Coronary artery (tissue), 2 donors: ENCODE measurements at regions not wholly inside any gene's neighbourhood (a gene's known extent, or its start where the extent isn't known, plus 50 kb on each side); places are given as distances from the start of the nearest gene placed in this dataset.

Experiments
- DNase-seq: peaks from one replicate; pipeline ENCODE4 v3.0.0-alpha.2; 2017; ENCODE audit warnings: low spot score
- H3K27ac ChIP-seq, 2 donors: fragments of 200-600 bp; sonication (generic); one replicate each; pipeline ENCODE4 v1.5.1; 2016 to 2019
- H3K4me3 ChIP-seq: fragments of 200-600 bp; sonication (generic); 2 replicates; pipeline ENCODE4 v1.5.1; 2016; ENCODE audit warnings: mild to moderate bottlenecking, moderate library complexity
- CTCF ChIP-seq: fragments of 200-600 bp; sonication (generic); IDR thresholded peaks from one replicate; pipeline ENCODE4 v1.5.1; 2019; ENCODE audit warnings: antibody characterized with exemption

GRCh38 chr6:19478992-19479391 is 358.2 kb upstream of the ID4 start:
- no peak for DNase-seq
- no peak overlapping the region for H3K27ac ChIP-seq
- no peak overlapping the region for H3K4me3 ChIP-seq
- no peak for TF ChIP-seq CTCF

- no peak for TF ChIP-seq CTCF
- H3K4me3 ChIP-seq = no peak overlapping the region
- no peak overlapping the region for H3K27ac ChIP-seq
- DNase-seq = no peak
Observed at GRCh38 chr6:19479551-19479950, 357.6 kb upstream of the ID4 start.

- H3K4me3 ChIP-seq = no peak overlapping the region
- DNase-seq = no peak
- no peak for TF ChIP-seq CTCF
- H3K27ac ChIP-seq = no peak overlapping the region
Observed at GRCh38 chr6:19492636-19493405, 344.3 kb upstream of the ID4 start.

- Histone ChIP-seq H3K4me3 (no peak overlapping the region), H3K27ac (no peak overlapping the region)
- no peak for TF ChIP-seq CTCF
- DNase-seq = no peak
Observed at GRCh38 chr6:19501737-19502245, 335.4 kb upstream of the ID4 start.

- TF ChIP-seq CTCF = no peak
- no peak overlapping the region for H3K27ac ChIP-seq
- no peak for DNase-seq
Observed at GRCh38 chr6:19502301-19502700, 334.9 kb upstream of the ID4 start.

GRCh38 chr6:19515939-19516338 is 321.2 kb upstream of the ID4 start:
- H3K27ac ChIP-seq = no peak overlapping the region
- H3K4me3 ChIP-seq = no peak overlapping the region
- no peak for TF ChIP-seq CTCF
- DNase-seq = no peak

More at GRCh38 chr6:19502301-19502700, 334.9 kb upstream of the ID4 start:
- H3K4me3 ChIP-seq = no peak overlapping the region

- no peak for TF ChIP-seq CTCF
- Histone ChIP-seq H3K27ac (no peak overlapping the region), H3K4me3 (no peak overlapping the region)
- no peak for DNase-seq
Observed at GRCh38 chr6:19519941-19520340, 317.2 kb upstream of the ID4 start.
